Tibial artery (tissue), 4 donors: ENCODE measurements at regions not wholly inside any gene's neighbourhood (a gene's known extent, or its start where the extent isn't known, plus 50 kb on each side); places are given as distances from the start of the nearest gene placed in this dataset.

ENCODE experiments used
- DNase-seq, 2 donors: peaks; one replicate each; pipeline ENCODE4 v3.0.0-alpha.2; 2019
- H3K27ac ChIP-seq, 2 donors: fragments of 200-600 bp; sonication (generic) in 1 of 2; 1 replicate in 1 of 2; 2 replicates in 1 of 2; pipeline ENCODE4 v1.5.1; 2018 to 2019; ENCODE audit warnings: mild to moderate bottlenecking in 1 of 2
- H3K27me3 ChIP-seq, 2 donors: fragments of 200-600 bp; sonication (generic) in 1 of 2; one replicate each; pipeline versions ENCODE4 v1.5.1 to v1.6.0; 2016 to 2019
- H3K36me3 ChIP-seq, 3 donors: fragments of 200-600 bp; sonication (generic) in 2 of 3; one replicate each; pipeline ENCODE4 v1.5.1; 2016 to 2019; ENCODE audit warnings: mild to moderate bottlenecking in 2 of 3
- H3K4me1 ChIP-seq, 4 donors: fragments of 200-600 bp; sonication (generic) in 2 of 4; 1 replicate in 3 of 4; 2 replicates in 1 of 4; pipeline ENCODE4 v1.5.1; 2016 to 2019
- H3K4me3 ChIP-seq, 2 donors: fragments of 200-600 bp; sonication (generic) in 1 of 2; 1 replicate in 1 of 2; 2 replicates in 1 of 2; pipeline ENCODE4 v1.5.1; 2018 to 2019; ENCODE audit warnings: mild to moderate bottlenecking in 2 of 2
- H3K9me3 ChIP-seq, 3 donors: fragments of 200-600 bp; sonication (generic) in 1 of 3; one replicate each; pipeline ENCODE4 v1.5.1; 2016 to 2019
- intact Hi-C: fragments of 100-400 bp; cut with DNase I; formaldehyde crosslinking; loops from one replicate; pipeline ENCODE4 v1.15.0; 2023; ENCODE audit warnings: low total_unique reads
- TF ChIP-seq, protein P1 (sequence below), 2 experiments: fragments of 200-600 bp in 1 of 2; fragments of 450-650 bp in 1 of 2; IDR thresholded peaks; one replicate each; pipeline ENCODE4 v1.5.1; 2017 to 2019; ENCODE audit warnings: antibody characterized with exemption in 2 of 2, mild to moderate bottlenecking in 1 of 2, moderate library complexity in 1 of 2

DNA sequence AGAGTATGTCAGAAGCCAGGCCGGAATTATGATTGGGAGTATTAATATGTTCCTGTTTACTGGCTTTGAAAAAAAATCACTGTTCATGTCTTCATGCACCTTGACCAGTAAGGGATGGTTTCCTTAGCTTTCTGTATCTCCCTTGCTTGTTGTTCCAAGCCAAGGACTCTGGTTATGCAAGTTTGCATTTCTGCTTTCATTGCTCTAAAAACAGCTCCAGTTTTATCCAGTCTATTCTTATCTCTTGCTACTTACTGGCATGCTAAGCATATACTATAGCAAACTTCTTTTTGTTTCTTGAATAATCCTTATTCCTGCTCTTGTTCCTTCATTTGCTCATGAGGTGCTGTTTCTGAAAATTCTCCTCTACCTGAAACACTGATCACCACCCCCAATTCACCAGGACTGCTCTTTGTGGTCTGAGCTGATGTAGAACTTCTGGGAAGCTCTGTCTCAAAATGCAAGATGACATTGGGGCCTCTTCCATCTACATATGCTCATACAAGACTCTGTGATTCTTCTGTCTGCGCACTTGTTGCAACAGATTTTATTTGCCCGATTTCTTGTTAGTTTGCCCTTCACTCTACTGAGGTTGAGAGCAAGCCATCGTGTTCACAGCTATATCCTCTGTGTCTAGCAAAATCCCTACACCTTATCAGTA is 173.0 kb downstream of the EBLN2 start:
- no peaks in the 10 kb centered on the region for H3K27me3 ChIP-seq
- no peak overlapping the region for H3K4me3 ChIP-seq
- intact Hi-C loops = no loop called here
- TF ChIP-seq, protein P1, sequence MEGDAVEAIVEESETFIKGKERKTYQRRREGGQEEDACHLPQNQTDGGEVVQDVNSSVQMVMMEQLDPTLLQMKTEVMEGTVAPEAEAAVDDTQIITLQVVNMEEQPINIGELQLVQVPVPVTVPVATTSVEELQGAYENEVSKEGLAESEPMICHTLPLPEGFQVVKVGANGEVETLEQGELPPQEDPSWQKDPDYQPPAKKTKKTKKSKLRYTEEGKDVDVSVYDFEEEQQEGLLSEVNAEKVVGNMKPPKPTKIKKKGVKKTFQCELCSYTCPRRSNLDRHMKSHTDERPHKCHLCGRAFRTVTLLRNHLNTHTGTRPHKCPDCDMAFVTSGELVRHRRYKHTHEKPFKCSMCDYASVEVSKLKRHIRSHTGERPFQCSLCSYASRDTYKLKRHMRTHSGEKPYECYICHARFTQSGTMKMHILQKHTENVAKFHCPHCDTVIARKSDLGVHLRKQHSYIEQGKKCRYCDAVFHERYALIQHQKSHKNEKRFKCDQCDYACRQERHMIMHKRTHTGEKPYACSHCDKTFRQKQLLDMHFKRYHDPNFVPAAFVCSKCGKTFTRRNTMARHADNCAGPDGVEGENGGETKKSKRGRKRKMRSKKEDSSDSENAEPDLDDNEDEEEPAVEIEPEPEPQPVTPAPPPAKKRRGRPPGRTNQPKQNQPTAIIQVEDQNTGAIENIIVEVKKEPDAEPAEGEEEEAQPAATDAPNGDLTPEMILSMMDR (IDR thresholded peaks at IDR 0.05) = no peak
- no peak for DNase-seq
- no peak overlapping the region for H3K27ac ChIP-seq
- no peaks in the 10 kb centered on the region for H3K9me3 ChIP-seq
- H3K36me3 ChIP-seq = no peaks in the 10 kb centered on the region
- peaks cover 0 to 39% (median 4%) of the 10 kb centered on the region in 4 donors for H3K4me1 ChIP-seq

DNA sequence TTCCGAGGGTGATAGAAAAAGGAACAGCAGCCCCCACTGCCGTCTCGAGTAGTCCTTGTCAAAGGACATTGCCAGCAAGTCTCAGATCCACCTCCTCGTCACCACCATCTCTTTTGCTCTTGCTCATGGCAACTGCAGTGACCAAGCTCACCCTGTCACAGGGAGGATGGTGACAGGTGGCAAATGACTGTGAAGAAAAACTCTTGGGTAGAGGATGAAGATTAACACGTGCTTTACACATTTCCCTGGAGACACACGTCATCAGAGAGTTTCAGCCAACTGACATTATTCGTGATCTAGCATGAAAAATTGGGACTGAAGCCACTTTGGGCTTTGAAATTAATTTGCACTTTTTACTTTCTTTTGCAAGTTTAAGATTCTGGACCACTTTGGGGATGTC is 174.3 kb downstream of the EBLN2 start:
- no peaks in the 10 kb centered on the region for H3K9me3 ChIP-seq
- no peaks in the 10 kb centered on the region for H3K36me3 ChIP-seq
- no peak overlapping the region for H3K4me3 ChIP-seq
- TF ChIP-seq, protein P1 (IDR thresholded peaks at IDR 0.05) = no peak
- intact Hi-C loops = no loop called here
- no peak overlapping the region for H3K27ac ChIP-seq
- H3K4me1 ChIP-seq = peaks cover 0 to 39% (median 4%) of the 10 kb centered on the region in 4 donors
- H3K27me3 ChIP-seq = no peaks in the 10 kb centered on the region
- DNase-seq = no peak

DNA sequence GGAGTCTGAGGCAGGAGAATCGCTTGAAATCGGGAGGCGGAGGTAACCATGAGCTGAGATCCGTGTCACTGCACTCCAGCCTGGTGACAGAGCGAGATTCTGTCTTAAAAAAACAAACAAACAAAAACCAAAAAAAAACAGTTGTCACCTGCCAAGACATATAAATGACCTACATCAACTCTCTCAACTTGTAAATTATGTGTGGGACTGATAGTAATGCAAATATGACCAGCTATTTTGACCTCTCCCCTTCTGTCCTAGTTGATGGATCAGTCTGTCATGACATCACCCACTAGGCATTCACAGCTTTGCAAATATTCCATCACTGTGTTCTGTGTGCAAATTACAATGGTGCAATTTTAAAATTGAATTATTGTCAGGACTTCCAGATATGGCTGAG is 175.4 kb downstream of the EBLN2 start:
- intact Hi-C loops = no loop called here
- no peaks in the 10 kb centered on the region for H3K27me3 ChIP-seq
- no peak for DNase-seq
- no peaks in the 10 kb centered on the region for H3K9me3 ChIP-seq
- H3K27ac ChIP-seq = no peak overlapping the region
- peaks cover 0 to 39% (median 4%) of the 10 kb centered on the region in 4 donors for H3K4me1 ChIP-seq
- TF ChIP-seq, protein P1 (IDR thresholded peaks at IDR 0.05) = no peak
- H3K36me3 ChIP-seq = no peaks in the 10 kb centered on the region
- no peak overlapping the region for H3K4me3 ChIP-seq

DNA sequence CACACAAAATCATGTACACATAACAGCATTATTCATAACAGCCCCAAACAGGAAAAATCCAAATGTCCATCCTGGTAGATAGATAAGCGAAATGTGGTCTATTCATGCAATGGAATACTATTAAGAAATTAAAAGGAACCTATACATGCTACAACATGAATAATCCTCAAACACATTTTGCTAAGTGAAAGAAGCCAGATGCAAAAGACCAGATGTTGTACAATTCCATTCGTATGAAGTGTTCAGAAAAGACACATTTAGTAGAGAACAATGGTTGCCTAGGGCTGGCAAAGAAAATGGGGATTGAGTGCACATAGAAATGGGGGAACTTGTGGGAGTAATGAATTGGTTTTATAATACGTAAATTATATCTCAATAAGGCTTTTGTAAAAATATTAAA is 182.3 kb downstream of the EBLN2 start:
- no peaks in the 10 kb centered on the region for H3K27me3 ChIP-seq
- intact Hi-C loops = no loop called here
- H3K27ac ChIP-seq = no peak overlapping the region
- peaks cover 0 to 4% (median 0%) of the 10 kb centered on the region in 4 donors for H3K4me1 ChIP-seq
- no peak overlapping the region for H3K4me3 ChIP-seq
- TF ChIP-seq, protein P1 (IDR thresholded peaks at IDR 0.05) = no peak
- DNase-seq = no peak
- peaks cover 0 to 4% (median 0%) of the 10 kb centered on the region in 3 donors for H3K9me3 ChIP-seq
- H3K36me3 ChIP-seq = no peaks in the 10 kb centered on the region

DNA sequence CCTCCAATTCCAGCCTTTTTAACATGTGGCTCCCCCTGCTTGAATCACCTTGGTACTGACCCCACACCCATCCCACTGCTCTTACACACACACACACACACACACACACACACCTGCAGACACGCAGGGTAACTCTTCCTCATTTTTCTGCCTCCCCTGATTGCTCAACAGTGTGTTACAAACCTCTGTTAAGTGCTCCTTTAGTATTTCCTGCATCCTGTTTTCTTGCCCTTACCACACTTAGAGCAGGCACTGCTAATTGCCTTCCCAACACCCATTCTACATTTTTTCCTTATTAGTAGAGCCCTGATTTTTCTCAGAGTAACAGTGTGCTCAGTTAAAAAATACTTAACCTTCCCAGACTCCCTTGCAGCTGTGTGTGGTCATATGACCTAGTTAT is 184.0 kb downstream of the EBLN2 start:
- DNase-seq = no peak
- no peaks in the 10 kb centered on the region for H3K4me1 ChIP-seq
- TF ChIP-seq, protein P1 (IDR thresholded peaks at IDR 0.05) = no peak
- H3K9me3 ChIP-seq = peaks cover 0 to 4% (median 0%) of the 10 kb centered on the region in 3 donors
- no peak overlapping the region for H3K4me3 ChIP-seq
- H3K27ac ChIP-seq = no peak overlapping the region
- no peaks in the 10 kb centered on the region for H3K36me3 ChIP-seq
- intact Hi-C loops = no loop called here
- H3K27me3 ChIP-seq = no peaks in the 10 kb centered on the region
